DMS153 treated with DMSO at 0.1 percent for 48 hours (cell line): ENCODE measurements at regions not wholly inside any gene's neighbourhood (a gene's known extent, or its start where the extent isn't known, plus 50 kb on each side); places are given as distances from the start of the nearest gene placed in this dataset.

Experiments used
- DNase-seq: peaks from one replicate; lab custom pipeline; 2025; ENCODE audit not compliant: unreplicated experiment; lab: John Stamatoyannopoulos, UW

GRCh38 chr10:5305374-5305773 is 59.4 kb upstream of the UCN3 start:
- no peak for DNase-seq

- no peak for DNase-seq
Measured at GRCh38 chr10:5310914-5311313, 53.9 kb upstream of the UCN3 start.

- DNase-seq: no peak
Measured at GRCh38 chr10:5311617-5312016, 53.1 kb upstream of the UCN3 start.

- DNase-seq: peak; percentile 67
Measured at GRCh38 chr10:5314840-5315239, 49.9 kb upstream of the UCN3 start.
